ENCODE measurements at regions not wholly inside any gene's neighbourhood (a gene's known extent, or its start where the extent isn't known, plus 50 kb on each side); places are given as distances from the start of the nearest gene placed in this dataset.

DNA sequence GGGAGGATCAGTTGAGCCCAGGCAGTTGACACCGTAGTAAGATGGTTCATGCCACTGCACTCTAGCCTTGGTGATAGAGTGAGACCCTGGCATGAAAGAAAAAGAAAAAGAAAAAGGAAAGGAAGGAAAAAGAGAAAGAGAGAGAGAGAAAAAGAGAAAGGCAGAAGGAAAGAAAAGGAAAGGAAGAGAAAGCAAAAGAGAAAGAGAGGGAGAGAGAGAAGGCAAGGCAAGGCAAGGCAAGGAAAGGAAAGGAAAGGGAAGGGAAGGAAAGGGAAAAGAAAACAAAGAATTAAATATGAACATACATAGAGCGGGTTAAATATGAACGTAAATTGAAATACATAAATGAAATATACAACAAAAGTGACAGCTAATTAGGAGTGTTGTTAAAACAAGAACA lies 167.5 kb upstream of the SETBP1 start:
- no peak overlapping the region for H3K27ac ChIP-seq
- no peaks in the 10 kb centered on the region for H3K36me3 ChIP-seq
- H3K79me2 ChIP-seq (ENCODE audit: low read depth): no peaks in the 10 kb centered on the region
- no peaks in the 10 kb centered on the region for H3K9me3 ChIP-seq (ENCODE audit: low read depth)
- H3K9ac ChIP-seq: no peak overlapping the region
- no peak overlapping the region for H3K4me2 ChIP-seq
- H3K36me3 Mint-ChIP-seq: no peaks in the 10 kb centered on the region
- H2AFZ ChIP-seq (replicated peaks): no peak overlapping the region
- TF ChIP-seq EZH2phosphoT487 (IDR thresholded peaks at IDR 0.05) (no peak), EZH2 (IDR thresholded peaks at IDR 0.05) (no peak)
- TF ChIP-seq, protein P1, sequence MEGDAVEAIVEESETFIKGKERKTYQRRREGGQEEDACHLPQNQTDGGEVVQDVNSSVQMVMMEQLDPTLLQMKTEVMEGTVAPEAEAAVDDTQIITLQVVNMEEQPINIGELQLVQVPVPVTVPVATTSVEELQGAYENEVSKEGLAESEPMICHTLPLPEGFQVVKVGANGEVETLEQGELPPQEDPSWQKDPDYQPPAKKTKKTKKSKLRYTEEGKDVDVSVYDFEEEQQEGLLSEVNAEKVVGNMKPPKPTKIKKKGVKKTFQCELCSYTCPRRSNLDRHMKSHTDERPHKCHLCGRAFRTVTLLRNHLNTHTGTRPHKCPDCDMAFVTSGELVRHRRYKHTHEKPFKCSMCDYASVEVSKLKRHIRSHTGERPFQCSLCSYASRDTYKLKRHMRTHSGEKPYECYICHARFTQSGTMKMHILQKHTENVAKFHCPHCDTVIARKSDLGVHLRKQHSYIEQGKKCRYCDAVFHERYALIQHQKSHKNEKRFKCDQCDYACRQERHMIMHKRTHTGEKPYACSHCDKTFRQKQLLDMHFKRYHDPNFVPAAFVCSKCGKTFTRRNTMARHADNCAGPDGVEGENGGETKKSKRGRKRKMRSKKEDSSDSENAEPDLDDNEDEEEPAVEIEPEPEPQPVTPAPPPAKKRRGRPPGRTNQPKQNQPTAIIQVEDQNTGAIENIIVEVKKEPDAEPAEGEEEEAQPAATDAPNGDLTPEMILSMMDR (IDR thresholded peaks at IDR 0.05): no peak
- no peaks in the 10 kb centered on the region for H3K27me3 Mint-ChIP-seq (ENCODE audit: insufficient read depth, low read depth)
- H4K20me1 ChIP-seq (ENCODE audit: low read depth): no peaks in the 10 kb centered on the region
- no peak for DNase-seq (ENCODE audit: low spot score)
- no peaks in the 10 kb centered on the region for H3K27me3 ChIP-seq
- no peak overlapping the region for H3K27ac Mint-ChIP-seq
- peaks cover 12% of the 10 kb centered on the region for H3K4me1 Mint-ChIP-seq
- no peak overlapping the region for H3K4me3 Mint-ChIP-seq
- no peaks in the 10 kb centered on the region for H3K9me3 Mint-ChIP-seq
- H3F3A ChIP-seq (ENCODE audit: low read depth): no peaks in the 10 kb centered on the region
- H3K4me3 ChIP-seq: no peak overlapping the region
- H3K4me1 ChIP-seq: peaks cover 8% of the 10 kb centered on the region

DNA sequence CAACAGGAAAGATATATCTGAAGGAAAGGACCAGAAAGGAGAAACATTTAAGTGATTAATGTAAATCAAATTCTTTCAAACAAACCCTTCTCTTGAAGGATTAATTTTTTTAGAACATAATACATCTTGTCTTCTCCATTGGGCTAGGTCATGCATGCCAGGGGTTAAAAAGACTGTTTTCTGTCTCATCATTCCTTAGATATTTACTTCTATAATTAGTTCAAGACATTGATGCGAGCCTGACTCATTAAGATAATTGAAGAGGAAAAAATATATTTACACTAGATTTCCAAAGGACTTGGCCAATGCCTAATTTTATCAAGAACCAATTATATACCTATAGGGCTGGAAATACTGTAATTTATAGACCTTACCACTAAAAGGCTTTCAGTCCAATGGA lies 166.6 kb upstream of the SETBP1 start:
- no peak overlapping the region for H3K4me2 ChIP-seq
- no peaks in the 10 kb centered on the region for H3K36me3 Mint-ChIP-seq
- H3K79me2 ChIP-seq (ENCODE audit: low read depth): no peaks in the 10 kb centered on the region
- peaks cover 12% of the 10 kb centered on the region for H3K4me1 Mint-ChIP-seq
- H4K20me1 ChIP-seq (ENCODE audit: low read depth): no peaks in the 10 kb centered on the region
- H2AFZ ChIP-seq (replicated peaks): no peak overlapping the region
- H3K9me3 Mint-ChIP-seq: no peaks in the 10 kb centered on the region
- no peak overlapping the region for H3K27ac Mint-ChIP-seq
- no peak for DNase-seq (ENCODE audit: low spot score)
- peaks cover 8% of the 10 kb centered on the region for H3K4me1 ChIP-seq
- H3K27ac ChIP-seq: no peak overlapping the region
- no peaks in the 10 kb centered on the region for H3K9me3 ChIP-seq (ENCODE audit: low read depth)
- no peak overlapping the region for H3K4me3 Mint-ChIP-seq
- H3F3A ChIP-seq (ENCODE audit: low read depth): no peaks in the 10 kb centered on the region
- TF ChIP-seq, protein P1 (IDR thresholded peaks at IDR 0.05): no peak
- TF ChIP-seq EZH2phosphoT487 (IDR thresholded peaks at IDR 0.05): no peak
- no peak for TF ChIP-seq EZH2 (IDR thresholded peaks at IDR 0.05)
- no peaks in the 10 kb centered on the region for H3K27me3 ChIP-seq
- H3K4me3 ChIP-seq: no peak overlapping the region
- H3K9ac ChIP-seq: no peak overlapping the region
- H3K27me3 Mint-ChIP-seq (ENCODE audit: insufficient read depth, low read depth): no peaks in the 10 kb centered on the region
- no peaks in the 10 kb centered on the region for H3K36me3 ChIP-seq

DNA sequence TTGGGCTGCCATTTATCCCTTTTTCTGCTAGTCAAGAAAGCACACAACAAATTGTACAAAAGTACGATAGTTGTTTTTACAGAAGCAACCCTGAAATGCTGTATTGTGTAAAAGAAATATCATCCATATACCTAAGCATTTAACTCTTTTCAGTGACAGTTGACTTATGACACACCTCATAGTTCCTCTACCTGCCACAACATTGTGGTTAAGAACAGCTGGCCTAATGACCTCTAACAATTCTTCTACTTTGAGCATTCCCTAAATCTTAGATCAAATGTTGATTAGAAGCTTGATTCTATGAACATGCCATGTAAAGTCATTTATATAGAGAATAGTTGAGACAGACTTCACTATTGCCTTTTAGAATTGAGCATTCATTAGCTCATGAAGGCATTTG lies 165.9 kb upstream of the SETBP1 start:
- H3K9me3 ChIP-seq (ENCODE audit: low read depth): no peaks in the 10 kb centered on the region
- no peak overlapping the region for H3K4me2 ChIP-seq
- peaks cover 12% of the 10 kb centered on the region for H3K4me1 Mint-ChIP-seq
- no peak overlapping the region for H3K4me3 ChIP-seq
- no peaks in the 10 kb centered on the region for H4K20me1 ChIP-seq (ENCODE audit: low read depth)
- H3K9ac ChIP-seq: no peak overlapping the region
- no peaks in the 10 kb centered on the region for H3K79me2 ChIP-seq (ENCODE audit: low read depth)
- no peaks in the 10 kb centered on the region for H3K9me3 Mint-ChIP-seq
- no peak overlapping the region for H3K4me3 Mint-ChIP-seq
- no peak overlapping the region for H3K27ac ChIP-seq
- H3K27me3 ChIP-seq: no peaks in the 10 kb centered on the region
- TF ChIP-seq, protein P1 (IDR thresholded peaks at IDR 0.05): no peak
- TF ChIP-seq EZH2 (IDR thresholded peaks at IDR 0.05): no peak
- no peak for TF ChIP-seq EZH2phosphoT487 (IDR thresholded peaks at IDR 0.05)
- peaks cover 8% of the 10 kb centered on the region for H3K4me1 ChIP-seq
- no peaks in the 10 kb centered on the region for H3K36me3 ChIP-seq
- H2AFZ ChIP-seq (replicated peaks): no peak overlapping the region
- no peak overlapping the region for H3K27ac Mint-ChIP-seq
- DNase-seq (ENCODE audit: low spot score): no peak
- no peaks in the 10 kb centered on the region for H3K27me3 Mint-ChIP-seq (ENCODE audit: insufficient read depth, low read depth)
- no peaks in the 10 kb centered on the region for H3K36me3 Mint-ChIP-seq
- no peaks in the 10 kb centered on the region for H3F3A ChIP-seq (ENCODE audit: low read depth)

Data from neural progenitor cell (in vitro differentiated cells).